Ascending aorta (tissue), 2 donors: ENCODE measurements at regions not wholly inside any gene's neighbourhood (a gene's known extent, or its start where the extent isn't known, plus 50 kb on each side); places are given as distances from the start of the nearest gene placed in this dataset.

ENCODE experiments used
- DNase-seq, 2 donors: peaks; one replicate each; pipeline ENCODE4 v3.0.0-alpha.2; 2019; ENCODE audit warnings: low spot score in 2 of 2
- H3K27ac ChIP-seq, 2 donors: fragments of 200-600 bp; sonication (generic); one replicate each; pipeline ENCODE4 v1.5.1; 2016 to 2017; ENCODE audit warnings: mild to moderate bottlenecking in 1 of 2
- H3K27me3 ChIP-seq: fragments of 200-600 bp; sonication (generic); one replicate; pipeline ENCODE4 v1.5.1; 2017
- H3K36me3 ChIP-seq, 2 donors: fragments of 200-600 bp; sonication (generic); one replicate each; pipeline ENCODE4 v1.5.1; 2016
- H3K4me1 ChIP-seq, 2 donors: fragments of 200-600 bp; sonication (generic); one replicate each; pipeline ENCODE4 v1.5.1; 2016 to 2017; ENCODE audit warnings: mild to moderate bottlenecking in 1 of 2
- H3K4me3 ChIP-seq, 2 donors: fragments of 200-600 bp; sonication (generic); one replicate each; pipeline ENCODE4 v1.5.1; 2016 to 2017; ENCODE audit warnings: mild to moderate bottlenecking in 1 of 2
- H3K9me3 ChIP-seq, 2 donors: fragments of 200-600 bp; sonication (generic); one replicate each; pipeline ENCODE4 v1.5.1; 2016
- CTCF ChIP-seq, 3 experiments: fragments of 200-600 bp in 2 of 3; fragments of 450-650 bp in 1 of 3; sonication (generic) in 2 of 3; IDR thresholded peaks; one replicate each; pipeline ENCODE4 v1.5.1; 2016 to 2019; ENCODE audit warnings: antibody characterized with exemption in 3 of 3, mild to moderate bottlenecking in 1 of 3, moderate library complexity in 1 of 3
- intact Hi-C: fragments of 100-400 bp; cut with DNase I; formaldehyde crosslinking; loops from one replicate; pipeline ENCODE4 v1.15.1; 2023

DNA sequence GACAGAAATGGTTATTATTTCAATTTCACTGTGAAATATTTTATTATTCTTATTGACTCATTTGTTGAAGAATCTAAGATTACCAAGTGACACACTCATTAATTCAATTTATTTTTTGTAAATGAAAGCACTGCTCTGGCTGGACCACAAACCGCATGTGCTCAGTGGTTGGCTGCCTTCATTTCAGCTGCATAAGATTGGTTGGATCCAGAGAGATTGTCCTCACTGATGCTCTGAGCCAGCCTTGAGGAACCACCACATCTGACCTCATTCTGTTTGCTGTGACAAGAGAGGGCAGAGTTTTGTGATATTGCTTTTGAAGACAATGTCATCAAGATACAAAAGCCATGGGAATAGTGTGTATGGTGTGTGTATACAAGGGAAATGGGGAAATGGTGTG, 192.1 kb downstream of the CYRIA start:
- intact Hi-C loops: no loop called here
- no peak overlapping the region for H3K27ac ChIP-seq
- H3K27me3 ChIP-seq: no peaks in the 10 kb centered on the region
- H3K4me1 ChIP-seq: no peaks in the 10 kb centered on the region
- no peak overlapping the region for H3K4me3 ChIP-seq
- no peak for DNase-seq
- H3K9me3 ChIP-seq: no peaks in the 10 kb centered on the region
- TF ChIP-seq CTCF (IDR thresholded peaks at IDR 0.05): no peak
- no peaks in the 10 kb centered on the region for H3K36me3 ChIP-seq

GRCh38 chr2:16470936-16471490, 194.6 kb downstream of the CYRIA start:
- H3K9me3 ChIP-seq: no peaks in the 10 kb centered on the region
- DNase-seq: no peak
- H3K4me1 ChIP-seq: no peaks in the 10 kb centered on the region
- no peak for TF ChIP-seq CTCF (IDR thresholded peaks at IDR 0.05)
- intact Hi-C loops: no loop called here
- no peak overlapping the region for H3K4me3 ChIP-seq
- H3K27ac ChIP-seq: no peak overlapping the region
- H3K36me3 ChIP-seq: no peaks in the 10 kb centered on the region
- no peaks in the 10 kb centered on the region for H3K27me3 ChIP-seq

GRCh38 chr2:16466821-16467151, 198.8 kb downstream of the CYRIA start:
- intact Hi-C loops: no loop called here
- no peaks in the 10 kb centered on the region for H3K36me3 ChIP-seq
- no peaks in the 10 kb centered on the region for H3K27me3 ChIP-seq
- no peak for DNase-seq
- no peak overlapping the region for H3K27ac ChIP-seq
- TF ChIP-seq CTCF (IDR thresholded peaks at IDR 0.05): no peak
- H3K4me3 ChIP-seq: no peak overlapping the region
- no peaks in the 10 kb centered on the region for H3K9me3 ChIP-seq
- H3K4me1 ChIP-seq: no peaks in the 10 kb centered on the region

- no peak for TF ChIP-seq CTCF (IDR thresholded peaks at IDR 0.05)
- no peaks in the 10 kb centered on the region for H3K36me3 ChIP-seq
- intact Hi-C loops: no loop called here
- H3K27ac ChIP-seq: no peak overlapping the region
- no peak for DNase-seq
- H3K4me3 ChIP-seq: no peak overlapping the region
- H3K27me3 ChIP-seq: no peaks in the 10 kb centered on the region
- no peaks in the 10 kb centered on the region for H3K4me1 ChIP-seq
- H3K9me3 ChIP-seq: no peaks in the 10 kb centered on the region
Measured at GRCh38 chr2:16466133-16466820, 199.4 kb downstream of the CYRIA start.

DNA sequence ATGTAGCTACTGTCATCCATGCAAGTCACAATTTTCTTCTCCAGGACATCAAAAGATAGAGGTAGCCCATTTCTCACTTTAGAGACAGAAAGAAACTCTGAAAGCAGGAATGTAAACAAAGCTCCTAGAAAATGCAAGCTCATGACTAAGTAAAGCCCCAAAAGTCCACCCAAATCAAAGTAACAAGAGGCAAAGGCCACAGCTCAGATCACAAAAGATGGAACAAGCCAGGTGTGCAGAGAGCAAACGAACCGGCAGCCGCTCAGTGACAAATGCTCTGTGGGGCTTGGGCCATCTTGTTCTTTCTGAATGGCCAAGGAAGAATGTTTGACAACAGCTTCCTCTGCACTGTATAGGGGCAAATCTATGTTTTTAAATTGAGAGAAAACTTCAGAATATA, 201.0 kb downstream of the CYRIA start:
- Histone ChIP-seq H3K9me3 (no peaks in the 10 kb centered on the region), H3K36me3 (no peaks in the 10 kb centered on the region), H3K27me3 (no peaks in the 10 kb centered on the region), H3K27ac (no peak overlapping the region), H3K4me3 (no peak overlapping the region), H3K4me1 (no peaks in the 10 kb centered on the region)
- intact Hi-C loops: no loop called here
- TF ChIP-seq CTCF (IDR thresholded peaks at IDR 0.05): no peak
- no peak for DNase-seq

- H3K27ac ChIP-seq: no peak overlapping the region
- no peaks in the 10 kb centered on the region for H3K9me3 ChIP-seq
- H3K27me3 ChIP-seq: no peaks in the 10 kb centered on the region
- H3K36me3 ChIP-seq: no peaks in the 10 kb centered on the region
- no peak for TF ChIP-seq CTCF (IDR thresholded peaks at IDR 0.05)
- no peak for DNase-seq
- H3K4me1 ChIP-seq: no peaks in the 10 kb centered on the region
- no peak overlapping the region for H3K4me3 ChIP-seq
- intact Hi-C loops: no loop called here
Measured at GRCh38 chr2:16462958-16463357, 202.7 kb downstream of the CYRIA start.
